ENCODE measurements at regions not wholly inside any gene's neighbourhood (a gene's known extent, or its start where the extent isn't known, plus 50 kb on each side); places are given as distances from the start of the nearest gene placed in this dataset.

DNA sequence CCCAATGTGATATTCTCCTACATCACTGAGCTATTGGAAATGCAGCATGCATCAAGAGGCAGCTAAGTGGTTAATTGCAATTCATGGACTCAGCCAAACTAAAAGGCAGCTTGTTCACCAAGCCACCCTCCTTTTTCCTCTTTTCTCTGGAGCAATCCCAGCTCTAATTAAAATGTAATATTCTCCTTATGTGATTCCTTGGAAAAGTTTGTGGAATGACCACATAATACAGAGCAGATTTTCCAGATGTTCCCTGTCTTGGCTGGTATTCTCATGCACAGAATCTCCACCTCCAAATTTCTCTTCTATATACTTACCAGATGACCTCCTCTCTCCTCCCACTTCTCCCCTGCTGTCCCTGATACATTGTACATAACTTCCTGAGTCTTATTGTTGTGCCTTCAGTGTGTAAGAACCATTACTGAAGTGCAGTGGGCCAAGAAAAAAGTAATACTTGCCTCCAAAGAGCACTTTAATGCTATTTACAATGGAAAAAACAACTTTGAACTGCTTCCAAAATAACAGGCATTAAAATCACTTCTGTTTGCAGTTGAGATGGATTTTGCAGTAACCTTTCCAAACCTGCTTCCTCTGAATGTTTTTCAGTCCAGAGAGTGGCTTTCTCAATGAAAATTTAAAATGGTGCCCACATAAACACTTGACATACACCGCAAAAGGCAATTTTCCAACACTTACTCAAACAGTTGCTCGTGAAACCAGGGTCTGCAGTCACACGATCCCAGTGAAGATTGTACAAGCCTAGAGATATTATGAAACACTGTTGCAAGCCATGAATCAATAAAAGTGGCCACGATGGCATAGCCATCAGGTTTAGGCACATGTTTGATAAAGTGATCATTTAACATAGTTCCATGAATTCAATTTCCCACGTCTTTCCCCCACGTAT, 258.0 kb downstream of the MTX2 start:
- Histone ChIP-seq H3K4me3 (ENCODE audit: low read depth in 1 of 3, low read length in 3 of 3) (no peak overlapping the region), H3K9me3 (ENCODE audit: control insufficient read depth in 4 of 4, low read length in 3 of 4) (no peaks in the 10 kb centered on the region), H3K27me3 (ENCODE audit: control insufficient read depth in 4 of 4, insufficient read depth in 4 of 4, low read length in 3 of 4) (no peaks in the 10 kb centered on the region), H3K4me1 (ENCODE audit: control insufficient read depth in 4 of 4, insufficient read depth in 4 of 4, low read length in 3 of 4) (peaks cover 4 to 13% (median 8%) of the 10 kb centered on the region in 4 donors), H3K36me3 (ENCODE audit: control insufficient read depth in 4 of 4, insufficient read depth in 3 of 4, low read depth in 1 of 4, low read length in 3 of 4) (no peaks in the 10 kb centered on the region), H3K9ac (ENCODE audit: low read depth in 1 of 2, low read length in 2 of 2) (no peak overlapping the region), H3K27ac (ENCODE audit: low read depth in 1 of 2, low read length in 2 of 2) (no peak overlapping the region)
- no peak for DNase-seq (ENCODE audit: low spot score)
- TF ChIP-seq, protein P1, sequence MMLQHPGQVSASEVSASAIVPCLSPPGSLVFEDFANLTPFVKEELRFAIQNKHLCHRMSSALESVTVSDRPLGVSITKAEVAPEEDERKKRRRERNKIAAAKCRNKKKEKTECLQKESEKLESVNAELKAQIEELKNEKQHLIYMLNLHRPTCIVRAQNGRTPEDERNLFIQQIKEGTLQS (IDR thresholded peaks at IDR 0.05), result peak; percentile 59
- TF ChIP-seq EGR1 (IDR thresholded peaks at IDR 0.05; ENCODE audit: low read depth in 2 of 2) (peak in 1 of 2 donors; percentile 42), RXRA (IDR thresholded peaks at IDR 0.05) (peak in 1 of 2 donors; percentile 54), YY1 (IDR thresholded peaks at IDR 0.05) (peak; percentile 85), HNF4A (conservative IDR thresholded peaks at IDR 0.05) (peak; percentile 25 to 57), MAX (IDR thresholded peaks at IDR 0.05) (peak; percentile 68), TAF1 (conservative IDR thresholded peaks at IDR 0.05) (no peak), NR2F2 (IDR thresholded peaks at IDR 0.05) (no peak), GABPA (IDR thresholded peaks at IDR 0.05 in 1 of 2, conservative IDR thresholded peaks at IDR 0.05 in 1 of 2) (peak in 1 of 2 donors; percentile 19), FOXA2 (IDR thresholded peaks at IDR 0.05) (peak; percentile 25), JUND (IDR thresholded peaks at IDR 0.05) (no peak), RAD21 (IDR thresholded peaks at IDR 0.05) (peak in 1 of 2 donors; percentile 10), SP1 (IDR thresholded peaks at IDR 0.05) (no peak)
- TF ChIP-seq, protein P2, sequence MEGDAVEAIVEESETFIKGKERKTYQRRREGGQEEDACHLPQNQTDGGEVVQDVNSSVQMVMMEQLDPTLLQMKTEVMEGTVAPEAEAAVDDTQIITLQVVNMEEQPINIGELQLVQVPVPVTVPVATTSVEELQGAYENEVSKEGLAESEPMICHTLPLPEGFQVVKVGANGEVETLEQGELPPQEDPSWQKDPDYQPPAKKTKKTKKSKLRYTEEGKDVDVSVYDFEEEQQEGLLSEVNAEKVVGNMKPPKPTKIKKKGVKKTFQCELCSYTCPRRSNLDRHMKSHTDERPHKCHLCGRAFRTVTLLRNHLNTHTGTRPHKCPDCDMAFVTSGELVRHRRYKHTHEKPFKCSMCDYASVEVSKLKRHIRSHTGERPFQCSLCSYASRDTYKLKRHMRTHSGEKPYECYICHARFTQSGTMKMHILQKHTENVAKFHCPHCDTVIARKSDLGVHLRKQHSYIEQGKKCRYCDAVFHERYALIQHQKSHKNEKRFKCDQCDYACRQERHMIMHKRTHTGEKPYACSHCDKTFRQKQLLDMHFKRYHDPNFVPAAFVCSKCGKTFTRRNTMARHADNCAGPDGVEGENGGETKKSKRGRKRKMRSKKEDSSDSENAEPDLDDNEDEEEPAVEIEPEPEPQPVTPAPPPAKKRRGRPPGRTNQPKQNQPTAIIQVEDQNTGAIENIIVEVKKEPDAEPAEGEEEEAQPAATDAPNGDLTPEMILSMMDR (IDR thresholded peaks at IDR 0.05; ENCODE audit: low read depth, low read length, missing input control), result no peak
- TF ChIP-seq, protein P3, sequence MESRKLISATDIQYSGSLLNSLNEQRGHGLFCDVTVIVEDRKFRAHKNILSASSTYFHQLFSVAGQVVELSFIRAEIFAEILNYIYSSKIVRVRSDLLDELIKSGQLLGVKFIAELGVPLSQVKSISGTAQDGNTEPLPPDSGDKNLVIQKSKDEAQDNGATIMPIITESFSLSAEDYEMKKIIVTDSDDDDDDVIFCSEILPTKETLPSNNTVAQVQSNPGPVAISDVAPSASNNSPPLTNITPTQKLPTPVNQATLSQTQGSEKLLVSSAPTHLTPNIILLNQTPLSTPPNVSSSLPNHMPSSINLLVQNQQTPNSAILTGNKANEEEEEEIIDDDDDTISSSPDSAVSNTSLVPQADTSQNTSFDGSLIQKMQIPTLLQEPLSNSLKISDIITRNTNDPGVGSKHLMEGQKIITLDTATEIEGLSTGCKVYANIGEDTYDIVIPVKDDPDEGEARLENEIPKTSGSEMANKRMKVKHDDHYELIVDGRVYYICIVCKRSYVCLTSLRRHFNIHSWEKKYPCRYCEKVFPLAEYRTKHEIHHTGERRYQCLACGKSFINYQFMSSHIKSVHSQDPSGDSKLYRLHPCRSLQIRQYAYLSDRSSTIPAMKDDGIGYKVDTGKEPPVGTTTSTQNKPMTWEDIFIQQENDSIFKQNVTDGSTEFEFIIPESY (IDR thresholded peaks at IDR 0.05), result no peak
- 30% methylated on average over 6 of the region's 6 CpGs for WGBS

DNA sequence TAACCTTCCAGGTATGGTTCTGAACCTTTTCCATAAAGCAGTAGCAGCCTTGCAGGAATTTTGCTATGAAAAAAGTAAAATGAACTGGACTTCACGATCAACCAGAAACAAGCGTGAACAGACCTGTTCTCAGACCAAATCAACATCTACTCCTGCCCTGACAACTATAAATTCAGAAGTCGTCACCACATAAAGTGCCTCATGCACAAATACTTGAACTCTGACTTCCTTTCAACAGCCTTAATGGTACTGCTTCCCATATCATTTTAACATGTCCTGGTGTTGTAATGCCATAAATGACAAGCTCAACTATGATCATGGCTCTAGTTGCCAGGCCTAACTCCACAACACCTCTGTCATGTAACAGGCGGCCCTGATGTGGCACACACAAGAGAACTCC, 262.4 kb downstream of the MTX2 start:
- Histone ChIP-seq H3K36me3 (ENCODE audit: control insufficient read depth in 4 of 4, insufficient read depth in 3 of 4, low read depth in 1 of 4, low read length in 3 of 4) (no peaks in the 10 kb centered on the region), H3K4me1 (ENCODE audit: control insufficient read depth in 4 of 4, insufficient read depth in 4 of 4, low read length in 3 of 4) (peaks cover 10 to 25% (median 18%) of the 10 kb centered on the region in 4 donors), H3K9me3 (ENCODE audit: control insufficient read depth in 4 of 4, low read length in 3 of 4) (no peaks in the 10 kb centered on the region), H3K9ac (ENCODE audit: low read depth in 1 of 2, low read length in 2 of 2) (no peak overlapping the region), H3K4me3 (ENCODE audit: low read depth in 1 of 3, low read length in 3 of 3) (no peak overlapping the region), H3K27ac (ENCODE audit: low read depth in 1 of 2, low read length in 2 of 2) (no peak overlapping the region), H3K27me3 (ENCODE audit: control insufficient read depth in 4 of 4, insufficient read depth in 4 of 4, low read length in 3 of 4) (no peaks in the 10 kb centered on the region)
- no peak for DNase-seq (ENCODE audit: low spot score)
- 95% methylated on average over 4 of the region's 4 CpGs for WGBS
- TF ChIP-seq MAX (IDR thresholded peaks at IDR 0.05) (no peak), RXRA (IDR thresholded peaks at IDR 0.05) (no peak), EGR1 (IDR thresholded peaks at IDR 0.05; ENCODE audit: low read depth in 2 of 2) (no peak), RAD21 (IDR thresholded peaks at IDR 0.05) (no peak)
